HG03521 (cell line): ENCODE measurements at regions not wholly inside any gene's neighbourhood (a gene's known extent, or its start where the extent isn't known, plus 50 kb on each side); places are given as distances from the start of the nearest gene placed in this dataset.
"Not testable (repeated sequence)": the region's sequence is repeated elsewhere in the genome, so short reads cannot be mapped to it uniquely, and the experiment has no call there.

Experiments
- ATAC-seq: cut with Tn5 transposase; IDR thresholded peaks from one replicate; pipeline ENCODE4 v1.9.1; 2021; ENCODE audit warnings: mild to moderate bottlenecking, moderate library complexity; ENCODE audit not compliant: unreplicated experiment

DNA sequence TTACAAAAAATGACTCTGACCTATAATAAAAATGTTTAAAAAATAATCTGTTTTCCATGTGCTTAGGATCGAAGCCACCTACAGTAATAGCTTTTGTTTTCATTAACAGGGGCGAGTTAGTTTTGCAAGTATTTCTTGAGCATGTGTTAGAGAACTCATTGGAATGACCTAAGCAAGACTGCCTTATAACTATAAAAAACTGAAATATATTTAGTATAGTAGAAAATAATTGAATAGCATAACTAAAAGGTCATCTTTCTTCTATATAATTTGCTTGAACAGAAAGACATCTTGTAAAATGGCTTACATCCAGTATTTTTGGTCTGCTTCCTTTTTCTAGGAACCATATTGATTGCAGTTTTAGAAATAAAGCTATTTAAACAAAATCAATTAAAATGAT lies 241.5 kb upstream of the NRIP1 start:
- ATAC-seq: no peak

DNA sequence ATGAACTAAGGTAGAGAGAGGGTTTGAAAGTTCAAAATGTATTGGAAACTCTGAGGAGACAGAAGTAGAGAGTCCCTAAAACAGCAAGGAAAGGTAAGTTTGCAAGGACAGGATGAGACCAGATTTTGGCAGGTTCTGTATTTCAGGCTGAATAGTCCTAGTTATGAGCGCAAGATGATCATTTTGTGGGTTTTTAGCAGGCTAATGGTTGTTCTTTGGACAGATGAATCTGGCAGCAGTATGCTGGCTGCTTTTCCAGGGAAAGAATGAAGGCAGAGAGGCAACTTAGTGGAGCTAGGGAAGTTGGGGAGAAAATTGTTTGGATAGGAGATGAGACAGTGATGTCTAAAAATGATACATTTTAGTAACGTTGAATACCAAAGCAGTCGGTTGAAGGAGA lies 243.5 kb upstream of the NRIP1 start:
- no peak for ATAC-seq

DNA sequence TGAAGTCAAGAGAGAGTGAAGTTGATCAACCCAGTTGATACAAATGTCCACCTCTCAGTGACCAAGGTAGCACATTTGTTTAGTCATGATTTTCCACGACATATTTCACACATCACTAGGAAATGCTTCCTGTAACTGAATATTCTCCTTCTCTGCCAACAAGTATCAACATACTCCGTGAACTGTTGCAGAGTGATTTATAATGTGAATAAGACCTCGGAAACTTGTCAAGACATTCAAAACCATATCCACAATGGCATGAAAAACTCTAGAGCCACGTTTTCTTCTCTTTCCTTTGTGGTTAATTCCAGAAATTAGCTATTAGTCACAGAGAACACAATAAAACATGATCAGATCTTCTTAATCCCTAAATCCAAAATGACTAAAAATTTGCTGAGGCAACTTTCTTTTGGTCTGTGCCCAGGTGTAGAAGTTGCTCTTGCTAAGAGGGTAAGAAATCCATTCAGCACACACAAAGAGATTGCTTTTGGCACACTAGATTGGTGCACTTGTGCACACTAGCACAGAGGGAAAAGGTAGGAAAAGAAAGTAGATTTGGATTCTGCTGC lies 244.3 kb upstream of the NRIP1 start:
- ATAC-seq: no peak

DNA sequence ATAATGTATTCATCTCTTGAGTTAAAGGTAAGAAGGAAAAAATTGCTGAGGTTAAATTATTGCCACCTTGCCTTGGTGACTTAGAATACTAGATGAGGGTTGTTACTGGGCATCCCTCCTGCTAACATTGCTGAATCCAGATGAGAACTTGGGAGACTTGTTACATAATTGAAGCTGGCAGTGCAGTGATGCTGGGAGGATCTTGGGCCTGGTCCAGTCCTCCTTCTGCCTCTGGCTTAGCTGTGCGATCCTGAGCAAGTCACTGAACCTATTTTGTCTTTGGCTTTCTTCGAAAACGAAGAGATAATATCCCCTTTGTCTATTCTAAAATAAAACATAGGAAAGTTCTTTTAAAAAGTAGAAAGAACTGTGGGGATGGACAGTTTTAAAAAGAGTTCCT lies 244.9 kb upstream of the NRIP1 start:
- no peak for ATAC-seq

DNA sequence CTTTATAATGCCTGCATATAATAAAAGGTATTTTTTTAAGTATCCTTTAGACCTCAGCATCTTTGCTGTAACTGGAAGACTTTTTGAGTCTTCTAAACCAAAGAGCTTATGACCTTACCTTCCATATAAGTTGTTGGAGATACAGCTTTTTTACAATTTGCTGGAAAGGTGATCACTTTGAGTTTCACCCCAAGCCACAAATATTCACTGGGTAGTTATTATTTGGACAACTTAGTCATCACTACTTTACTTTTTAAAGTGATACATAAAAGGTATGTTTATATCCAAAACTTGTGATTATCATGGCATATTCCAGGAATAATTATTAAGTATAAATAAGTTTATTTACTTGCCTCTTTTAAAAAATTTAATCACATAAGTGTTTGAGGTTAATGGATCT lies 246.7 kb upstream of the NRIP1 start:
- no peak for ATAC-seq

DNA sequence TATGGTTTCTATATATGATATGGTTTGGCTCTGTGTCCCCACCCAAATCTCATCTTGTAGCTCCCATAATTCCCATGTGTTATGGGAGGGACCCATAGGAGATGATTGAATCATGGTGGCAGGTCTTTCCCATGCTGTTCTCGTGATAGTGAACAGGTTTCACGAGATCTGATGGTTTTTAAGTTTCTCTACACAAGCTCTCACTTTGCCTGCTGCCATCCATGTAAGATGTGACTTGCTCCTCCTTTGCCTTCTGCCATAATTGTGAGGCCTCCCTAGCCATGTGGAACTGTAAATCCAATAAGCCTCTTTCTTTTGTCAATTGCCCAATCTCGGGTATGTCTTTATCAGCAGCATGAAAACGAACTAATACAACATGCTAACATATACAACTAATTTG lies 252.2 kb upstream of the NRIP1 start:
- ATAC-seq: not testable (repeated sequence)

DNA sequence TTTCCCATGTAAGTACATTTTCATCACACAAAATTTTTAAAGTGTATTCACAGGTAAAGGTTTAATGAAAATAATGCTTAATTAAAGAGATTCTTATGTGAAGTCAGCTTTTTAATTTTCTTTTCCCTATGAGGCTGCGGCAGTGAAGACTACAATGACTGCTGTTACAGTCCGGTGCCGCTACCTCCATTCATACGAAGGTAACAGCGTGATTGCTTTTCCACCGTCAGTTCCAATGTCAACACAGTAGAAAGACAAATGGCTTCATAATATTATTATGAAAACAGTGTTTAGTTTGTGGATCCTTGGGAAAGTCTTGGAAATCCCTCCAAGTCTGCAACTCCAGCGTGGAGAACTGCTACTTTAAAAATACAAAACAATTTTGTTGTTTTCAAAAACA lies 254.9 kb upstream of the NRIP1 start:
- no peak for ATAC-seq

DNA sequence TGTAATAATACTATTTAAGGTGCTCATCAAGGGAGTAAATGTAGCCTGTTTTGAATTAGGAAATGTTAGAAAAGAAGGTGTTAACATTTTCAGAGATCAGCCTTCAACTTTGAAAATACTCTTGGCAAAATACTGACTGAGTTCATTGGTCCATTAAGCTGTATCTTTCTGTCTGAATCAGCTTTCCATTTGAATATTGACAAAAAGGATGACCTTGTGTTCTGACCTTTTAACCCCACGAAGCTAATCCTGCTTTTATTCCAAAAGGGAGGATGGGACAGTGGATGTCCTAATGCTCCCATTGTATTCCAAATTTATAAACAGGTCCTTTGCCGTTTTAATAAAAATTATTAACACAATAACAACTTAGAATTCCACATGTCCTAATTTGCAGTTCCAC lies 259.7 kb upstream of the NRIP1 start:
- ATAC-seq: no peak

DNA sequence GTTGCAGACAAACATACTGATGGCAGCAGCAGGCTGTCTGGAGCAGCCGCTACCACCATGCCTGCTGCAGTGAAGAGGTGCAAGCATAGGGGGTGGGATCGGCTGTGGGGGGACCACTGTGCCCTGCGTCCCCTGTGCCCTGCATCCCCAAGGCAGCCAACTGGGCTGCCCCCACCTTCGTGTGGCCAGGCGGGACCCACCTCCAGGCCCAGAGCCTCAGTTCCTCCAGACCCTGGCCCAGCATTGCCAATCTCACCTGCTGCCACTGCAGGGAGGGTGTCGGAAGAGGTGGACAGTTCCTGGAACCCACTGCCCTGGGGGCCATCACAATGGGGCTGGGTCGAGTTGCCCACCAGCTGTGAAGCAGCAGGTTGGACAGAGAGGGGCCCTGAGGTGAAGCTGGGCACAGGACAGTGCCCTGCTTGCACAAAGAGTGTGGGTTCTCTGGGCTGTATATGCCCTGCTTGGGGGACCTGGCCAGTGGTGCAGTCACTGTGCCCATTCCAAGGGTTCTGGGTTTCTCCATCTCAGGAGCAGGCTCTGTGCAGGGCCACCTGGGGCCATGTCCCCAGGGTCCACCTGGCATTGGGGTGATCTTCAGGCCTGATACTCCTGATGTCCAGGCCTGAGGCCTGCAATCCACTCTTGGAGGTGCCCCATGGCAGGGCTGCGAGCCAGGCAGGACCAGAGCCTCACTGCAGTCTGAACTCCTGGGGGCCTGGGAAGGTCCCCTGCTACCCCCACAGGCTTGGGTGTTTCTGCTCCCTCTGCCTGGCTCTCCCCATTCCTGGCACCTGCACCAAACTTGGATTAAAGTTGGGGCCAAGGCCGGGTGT lies 261.4 kb upstream of the NRIP1 start:
- ATAC-seq: no peak

DNA sequence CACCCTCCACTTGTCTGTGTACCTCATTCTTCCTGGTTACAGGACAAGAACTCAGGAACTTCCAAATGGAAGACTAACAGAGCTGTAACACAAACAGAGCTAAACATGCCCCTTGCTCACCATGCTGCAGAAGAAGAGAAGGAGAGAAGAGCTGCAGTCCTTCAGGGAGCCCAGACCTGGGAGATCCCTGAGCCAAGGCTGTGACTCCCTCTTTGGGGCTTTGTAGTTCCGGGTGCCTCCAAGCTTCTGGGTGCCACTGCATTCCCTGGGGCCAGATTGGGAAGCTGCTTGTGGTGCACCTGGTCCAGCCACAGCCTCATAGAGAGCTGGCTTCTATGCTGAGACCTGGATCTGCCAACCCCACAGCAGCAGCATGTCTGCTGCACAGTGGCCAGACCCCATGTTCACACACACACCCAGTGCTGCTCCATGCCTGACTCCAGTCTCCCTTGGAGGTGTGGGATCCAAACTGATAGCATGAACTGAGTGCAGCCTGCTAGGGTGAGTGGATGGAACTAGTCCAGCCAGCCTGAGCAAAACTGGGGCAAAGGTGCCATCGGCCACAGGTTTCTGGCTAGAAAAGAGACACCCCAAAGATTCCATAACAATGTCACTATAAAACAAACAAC lies 263.0 kb upstream of the NRIP1 start:
- ATAC-seq: no peak

DNA sequence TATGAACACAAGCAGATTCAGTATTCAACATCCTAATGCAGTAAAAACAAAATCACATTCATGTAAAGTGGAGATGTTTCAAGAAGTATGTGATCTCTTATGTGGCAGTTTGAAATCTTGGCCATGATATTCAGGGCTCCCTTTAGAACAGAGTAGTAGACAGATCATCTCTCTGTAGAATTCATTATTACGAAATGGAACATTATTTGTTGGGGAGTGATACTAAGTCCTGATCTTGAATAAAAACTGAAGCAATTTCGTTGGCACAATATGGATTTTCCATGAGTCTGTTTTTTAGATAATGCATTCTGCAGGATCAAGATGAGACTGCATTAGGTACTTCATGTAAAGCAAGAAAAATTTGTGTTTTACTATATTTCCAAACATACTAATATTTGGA lies 264.4 kb upstream of the NRIP1 start:
- ATAC-seq: no peak

DNA sequence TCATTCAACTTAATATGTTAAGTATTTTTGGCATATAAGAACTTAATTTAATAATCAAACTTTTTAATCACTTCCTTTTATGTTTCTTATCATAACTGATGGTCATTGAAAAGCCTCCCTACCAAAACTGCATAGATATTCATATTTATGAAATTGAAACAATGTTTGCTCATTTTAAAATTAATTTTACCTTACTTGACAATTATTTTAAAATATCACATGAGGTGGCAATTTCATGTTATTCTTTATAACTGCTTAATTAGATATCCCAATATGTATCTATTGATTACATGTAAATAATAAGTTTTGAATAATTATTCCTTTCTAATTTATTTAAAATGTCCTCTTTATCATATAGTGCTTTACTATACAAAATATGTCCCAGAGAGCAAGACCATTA lies 266.1 kb upstream of the NRIP1 start:
- no peak for ATAC-seq

DNA sequence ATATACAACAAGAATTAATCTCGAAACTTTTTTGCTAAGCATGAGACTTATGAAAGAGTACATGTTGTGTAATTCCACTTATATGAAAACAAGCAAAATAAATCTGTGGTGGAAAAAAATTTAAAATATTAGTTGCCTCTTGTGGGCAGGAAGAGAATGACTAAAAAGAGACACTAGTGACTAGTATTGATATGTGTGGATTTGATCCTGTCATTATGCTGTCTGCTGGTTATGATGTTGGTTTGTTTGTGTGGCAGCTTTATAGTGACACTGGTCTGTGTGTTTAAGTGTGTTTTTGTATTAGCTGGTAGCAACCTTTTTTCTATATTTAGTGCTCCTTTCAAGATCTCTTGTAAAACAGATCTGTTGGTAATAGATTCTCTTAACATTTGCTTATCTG lies 267.8 kb upstream of the NRIP1 start:
- no peak for ATAC-seq

DNA sequence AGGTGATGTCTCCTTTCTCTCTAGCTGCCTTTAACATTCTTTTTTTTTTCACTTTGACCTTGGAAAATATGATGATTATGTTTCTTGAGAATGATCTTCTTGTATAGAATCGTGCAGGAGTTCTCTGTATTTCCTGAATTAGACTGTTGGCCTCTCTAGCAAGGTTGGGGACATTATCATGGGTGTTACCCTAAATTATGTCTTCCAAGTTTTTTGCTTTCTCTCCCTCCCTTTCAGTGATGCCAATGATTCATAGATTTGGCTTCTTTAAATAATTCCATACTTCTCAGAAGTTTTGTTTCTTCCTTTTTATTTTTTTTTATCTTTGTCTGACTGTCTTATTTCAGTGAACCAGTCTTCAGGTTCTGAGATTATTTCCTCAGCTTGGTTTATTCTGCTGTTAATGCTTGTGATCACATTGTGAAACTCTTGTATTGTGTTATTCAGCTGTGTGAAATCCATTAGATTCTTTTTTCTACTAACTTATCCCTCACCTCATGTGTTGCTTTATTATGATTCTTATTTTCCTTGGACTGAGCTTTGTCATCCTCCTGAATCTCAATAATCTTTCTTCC lies 268.4 kb upstream of the NRIP1 start:
- ATAC-seq: no peak

DNA sequence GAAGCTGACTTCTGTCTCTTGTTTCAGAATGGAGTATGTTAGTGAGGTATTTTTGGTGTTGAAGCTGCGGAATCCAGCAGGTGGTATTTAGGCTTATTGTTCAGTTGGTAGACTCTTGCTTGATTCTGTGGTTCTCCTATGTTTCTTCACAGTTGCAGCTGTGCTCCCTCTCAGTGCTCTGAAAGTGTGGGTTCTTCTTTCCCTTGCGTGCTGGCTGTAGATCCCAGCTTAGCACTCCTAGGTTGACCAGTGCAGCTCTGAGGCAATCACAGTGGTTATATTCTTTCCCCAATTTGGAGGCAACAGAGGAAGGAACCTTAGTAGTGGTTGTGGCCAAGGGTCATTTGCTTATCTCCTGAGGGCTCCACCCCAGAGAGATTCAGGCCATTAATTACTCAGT lies 269.2 kb upstream of the NRIP1 start:
- ATAC-seq: no peak

DNA sequence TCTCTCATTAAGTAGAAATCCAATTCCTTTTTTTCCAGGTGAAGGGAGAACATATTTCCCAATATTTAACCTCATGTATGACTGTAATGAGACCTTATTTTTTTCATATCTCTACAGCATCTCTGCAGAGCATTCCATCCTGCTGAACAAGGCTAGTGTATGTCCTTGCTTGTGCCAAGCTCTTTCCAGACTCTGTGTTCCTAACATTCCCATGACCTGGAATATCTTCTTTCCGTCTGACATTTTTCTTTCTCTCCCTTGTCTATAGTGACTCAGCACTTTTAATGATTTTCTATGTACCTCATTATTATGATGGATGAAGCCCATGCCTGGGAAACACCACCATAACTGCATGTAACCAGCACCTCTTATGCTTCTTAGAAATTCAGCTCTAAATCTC lies 278.3 kb upstream of the NRIP1 start:
- ATAC-seq: no peak

DNA sequence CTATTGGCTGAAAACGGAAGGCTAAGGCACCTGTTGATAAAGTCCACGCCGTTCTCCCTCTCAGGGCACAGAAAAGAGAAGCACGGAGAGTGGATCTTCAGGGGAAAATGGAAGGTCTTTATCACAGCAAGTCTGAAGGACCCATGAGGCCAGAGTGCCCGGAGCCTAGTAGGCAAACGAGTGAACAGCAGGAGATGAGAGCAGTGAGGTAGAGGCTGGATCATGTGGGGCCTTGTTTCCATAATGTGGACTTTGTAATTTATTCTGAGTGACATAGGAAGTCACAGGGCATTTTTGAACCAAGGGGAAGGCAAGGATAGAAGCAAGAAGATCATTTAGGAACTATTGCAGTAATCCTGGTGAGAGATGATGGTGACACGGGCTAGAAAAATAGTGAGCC lies 287.2 kb upstream of the NRIP1 start:
- ATAC-seq: no peak

DNA sequence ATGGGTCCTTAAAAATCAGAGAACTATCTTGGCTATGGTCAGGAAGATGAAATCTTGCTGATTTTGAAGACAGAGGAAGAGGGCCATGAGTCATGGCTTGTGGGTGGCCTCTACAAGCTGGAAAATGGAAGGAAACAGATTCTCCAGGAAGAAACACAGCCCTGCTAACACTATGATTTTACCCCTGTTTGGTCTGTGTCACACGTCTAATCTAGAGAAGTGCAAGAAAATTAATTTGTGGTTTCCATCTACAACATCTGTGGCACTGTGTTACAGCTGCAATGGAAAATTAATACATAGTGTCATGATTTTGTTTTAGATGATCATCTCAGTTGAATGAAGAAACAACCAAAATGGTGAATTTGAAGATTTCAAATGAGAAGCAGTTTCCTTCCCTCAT lies 288.7 kb upstream of the NRIP1 start:
- ATAC-seq: no peak

DNA sequence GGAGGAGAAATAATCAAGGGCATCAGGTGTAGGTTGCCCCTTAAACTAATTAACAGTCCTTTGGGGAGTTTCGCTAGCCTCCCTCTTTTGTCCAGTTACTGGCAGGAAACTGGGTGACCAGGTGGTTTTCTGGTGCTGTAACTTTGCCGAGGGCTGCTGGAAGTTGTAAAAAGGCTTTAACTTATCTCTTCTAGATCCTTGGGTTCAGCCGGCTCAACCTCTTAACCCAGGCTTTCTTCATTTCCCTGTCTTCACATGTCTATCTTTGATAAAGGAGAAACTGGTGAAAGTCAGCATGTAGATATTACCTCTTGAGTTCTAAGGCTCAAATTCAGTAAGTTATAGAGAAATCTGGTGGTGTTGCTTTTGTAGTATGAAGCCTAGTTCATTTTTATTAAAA lies 289.7 kb upstream of the NRIP1 start:
- ATAC-seq: no peak

DNA sequence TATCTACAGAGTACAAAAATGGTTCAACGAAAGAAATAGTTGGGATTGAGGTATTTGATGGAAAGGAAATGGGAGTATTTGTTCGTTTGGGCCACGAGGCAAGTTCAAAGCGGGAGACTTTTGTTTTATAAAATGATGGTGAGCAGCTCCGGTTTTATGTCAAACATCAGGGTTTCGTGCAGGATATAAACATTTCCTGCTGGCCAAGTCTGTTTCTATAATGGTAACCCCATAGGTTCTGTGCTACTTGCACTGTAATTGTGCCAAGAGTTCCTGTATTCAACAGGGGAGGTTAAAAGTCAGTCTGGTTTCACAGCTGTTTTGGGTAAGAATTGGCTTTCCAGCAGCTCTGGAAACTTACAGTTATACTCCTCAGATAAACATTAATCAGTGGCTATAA lies 290.3 kb upstream of the NRIP1 start:
- ATAC-seq: no peak

DNA sequence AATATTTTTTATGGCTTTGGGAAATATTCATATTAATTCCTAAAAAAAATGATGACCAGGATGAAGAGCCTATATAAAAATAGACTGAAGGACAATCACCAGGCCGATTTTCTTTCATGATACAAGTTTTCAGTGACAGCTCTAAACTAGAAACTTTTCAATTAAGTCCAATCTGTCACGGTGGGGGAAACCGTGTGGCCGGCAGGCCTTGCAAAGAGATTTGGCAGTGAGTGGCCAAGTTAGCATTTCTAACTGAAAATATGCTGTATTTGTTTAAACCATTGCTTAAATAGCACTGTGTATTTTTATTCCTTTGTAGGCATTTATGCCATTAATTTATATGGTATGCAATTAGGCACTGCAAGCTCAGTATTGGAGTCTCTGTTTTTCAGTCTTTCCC lies 294.5 kb upstream of the NRIP1 start:
- no peak for ATAC-seq

DNA sequence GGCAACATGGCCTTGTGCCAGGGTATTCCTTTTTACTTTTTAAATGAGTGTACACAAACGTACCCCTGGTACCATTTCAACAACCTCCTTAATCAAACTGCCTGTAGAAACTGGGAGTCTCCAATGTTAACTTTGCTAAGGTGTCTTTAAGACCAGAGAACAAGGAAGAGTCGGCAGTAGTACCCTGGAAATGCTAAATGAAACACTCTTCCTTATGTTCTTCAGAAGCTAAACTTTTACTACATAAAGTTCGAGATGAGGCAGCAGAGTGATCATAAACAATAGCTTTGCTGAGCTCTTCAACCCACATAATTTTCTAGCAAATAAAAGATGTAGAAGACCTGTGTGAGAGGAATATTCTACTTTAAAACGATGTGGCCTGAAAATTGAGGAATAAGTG lies 297.7 kb upstream of the NRIP1 start:
- no peak for ATAC-seq
